ENCODE measurements at regions not wholly inside any gene's neighbourhood (a gene's known extent, or its start where the extent isn't known, plus 50 kb on each side); places are given as distances from the start of the nearest gene placed in this dataset.

- no peaks in the 10 kb centered on the region for H3K27me3 Mint-ChIP-seq (ENCODE audit: low read depth)
Observed at GRCh38 chr6:25032934-25033333, 97.2 kb upstream of the RIPOR2 start.

GRCh38 chr6:25034431-25034921, 98.7 kb upstream of the RIPOR2 start:
- no peak for TF ChIP-seq CTCF (IDR thresholded peaks at IDR 0.05; ENCODE audit: unreplicated experiment)
- no peaks in the 10 kb centered on the region for H3K9me3 Mint-ChIP-seq
- no peak for DNase-seq (ENCODE audit: low spot score in 2 of 2, unreplicated experiment in 2 of 2)
- no peak overlapping the region for H3K27ac Mint-ChIP-seq
- H3K36me3 Mint-ChIP-seq, result no peaks in the 10 kb centered on the region
- H3K27me3 Mint-ChIP-seq (ENCODE audit: low read depth), result no peaks in the 10 kb centered on the region
- H3K4me1 Mint-ChIP-seq, result peaks cover 3% of the 10 kb centered on the region
- no peak overlapping the region for H3K4me3 Mint-ChIP-seq

More at GRCh38 chr6:25032934-25033333, 97.2 kb upstream of the RIPOR2 start:
- H3K36me3 Mint-ChIP-seq, result no peaks in the 10 kb centered on the region
- peaks cover 3% of the 10 kb centered on the region for H3K4me1 Mint-ChIP-seq
- no peaks in the 10 kb centered on the region for H3K9me3 Mint-ChIP-seq
- DNase-seq (ENCODE audit: low spot score in 2 of 2, unreplicated experiment in 2 of 2), result no peak
- no peak overlapping the region for H3K4me3 Mint-ChIP-seq
- no peak overlapping the region for H3K27ac Mint-ChIP-seq
- no peak for TF ChIP-seq CTCF (IDR thresholded peaks at IDR 0.05; ENCODE audit: unreplicated experiment)

- no peak overlapping the region for H3K27ac Mint-ChIP-seq
- TF ChIP-seq CTCF (IDR thresholded peaks at IDR 0.05; ENCODE audit: unreplicated experiment), result no peak
- H3K4me1 Mint-ChIP-seq, result peaks cover 3% of the 10 kb centered on the region
- no peak overlapping the region for H3K4me3 Mint-ChIP-seq
- no peaks in the 10 kb centered on the region for H3K36me3 Mint-ChIP-seq
- DNase-seq (ENCODE audit: low spot score in 2 of 2, unreplicated experiment in 2 of 2), result no peak
- H3K27me3 Mint-ChIP-seq (ENCODE audit: low read depth), result no peaks in the 10 kb centered on the region
- H3K9me3 Mint-ChIP-seq, result no peaks in the 10 kb centered on the region
Observed at GRCh38 chr6:25035174-25035511, 99.4 kb upstream of the RIPOR2 start.

- H3K9me3 Mint-ChIP-seq, result no peaks in the 10 kb centered on the region
- peaks cover 3% of the 10 kb centered on the region for H3K4me1 Mint-ChIP-seq
- no peak overlapping the region for H3K4me3 Mint-ChIP-seq
- H3K36me3 Mint-ChIP-seq, result no peaks in the 10 kb centered on the region
- no peaks in the 10 kb centered on the region for H3K27me3 Mint-ChIP-seq (ENCODE audit: low read depth)
- H3K27ac Mint-ChIP-seq, result no peak overlapping the region
- no peak for TF ChIP-seq CTCF (IDR thresholded peaks at IDR 0.05; ENCODE audit: unreplicated experiment)
- no peak for DNase-seq (ENCODE audit: low spot score in 2 of 2, unreplicated experiment in 2 of 2)
Observed at GRCh38 chr6:25035512-25036435, 100.0 kb upstream of the RIPOR2 start.

GRCh38 chr6:25036461-25036860, 100.7 kb upstream of the RIPOR2 start:
- no peaks in the 10 kb centered on the region for H3K9me3 Mint-ChIP-seq
- no peaks in the 10 kb centered on the region for H3K27me3 Mint-ChIP-seq (ENCODE audit: low read depth)
- TF ChIP-seq CTCF (IDR thresholded peaks at IDR 0.05; ENCODE audit: unreplicated experiment), result no peak
- H3K36me3 Mint-ChIP-seq, result no peaks in the 10 kb centered on the region
- no peak overlapping the region for H3K27ac Mint-ChIP-seq
- H3K4me3 Mint-ChIP-seq, result no peak overlapping the region
- H3K4me1 Mint-ChIP-seq, result peaks cover 3% of the 10 kb centered on the region
- DNase-seq (ENCODE audit: low spot score in 2 of 2, unreplicated experiment in 2 of 2), result no peak

Measured in mesothelial cell of epicardium (in vitro differentiated cells).